Small intestine (tissue), 7 donors: ENCODE measurements at regions not wholly inside any gene's neighbourhood (a gene's known extent, or its start where the extent isn't known, plus 50 kb on each side); places are given as distances from the start of the nearest gene placed in this dataset.
"Not testable (repeated sequence)": the region's sequence is repeated elsewhere in the genome, so short reads cannot be mapped to it uniquely, and the experiment has no call there.

ENCODE experiments used
- DNase-seq, 2 donors: peaks; one replicate each; pipeline versions ENCODE4 v3.0.0 to v3.0.0-alpha.2; 2013
- FAIRE-seq: peaks from 2 replicates; lab custom pipeline; 2012; peaks lifted over from hg19 to GRCh38; lab: Jason Lieb, UNC
- H3K27ac ChIP-seq, 3 donors: one replicate each; pipeline ENCODE4 v1.5.1; 2013; ENCODE audit warnings: low read length in 2 of 3, mild to moderate bottlenecking in 2 of 3, control low read depth in 1 of 3, inconsistent platforms in 1 of 3, low read depth in 1 of 3, moderate library complexity in 1 of 3
- H3K27me3 ChIP-seq, 3 donors: one replicate each; pipeline ENCODE4 v1.6.1; 2013; ENCODE audit warnings: low read length in 3 of 3, inconsistent platforms in 1 of 3; ENCODE audit not compliant: control insufficient read depth in 3 of 3, insufficient read depth in 3 of 3
- H3K36me3 ChIP-seq, 3 donors: one replicate each; pipeline ENCODE4 v1.6.1; 2013; ENCODE audit warnings: low read length in 3 of 3, inconsistent platforms in 1 of 3, low read depth in 1 of 3, mild to moderate bottlenecking in 1 of 3, moderate library complexity in 1 of 3; ENCODE audit not compliant: control insufficient read depth in 3 of 3, insufficient read depth in 2 of 3
- H3K4me1 ChIP-seq, 3 donors: one replicate each; pipeline ENCODE4 v1.6.1; 2013; ENCODE audit warnings: low read length in 2 of 3, inconsistent platforms in 1 of 3, low read depth in 1 of 3, mild to moderate bottlenecking in 1 of 3, moderate library complexity in 1 of 3; ENCODE audit not compliant: control insufficient read depth in 3 of 3, insufficient read depth in 2 of 3
- H3K4me3 ChIP-seq, 3 donors: one replicate each; pipeline ENCODE4 v1.5.1; 2013; ENCODE audit warnings: low read length in 3 of 3, control low read depth in 1 of 3, inconsistent platforms in 1 of 3, low read depth in 1 of 3, mild to moderate bottlenecking in 1 of 3, moderate library complexity in 1 of 3
- H3K9me3 ChIP-seq, 2 donors: one replicate each; pipeline ENCODE4 v1.6.1; 2013; ENCODE audit warnings: low read depth in 1 of 2, low read length in 1 of 2; ENCODE audit not compliant: control insufficient read depth in 2 of 2, insufficient read depth in 1 of 2
- whole genome bisulfite sequencing, 3 donors: extraction: QIAGEN DNeasy Blood & Tissue Kit; methylation state at CpG; one replicate each; pipeline ENCODE4 v1.1.7; 2013; 5-methylcytosine and 5-hydroxymethylcytosine counted together
- donor health status: healthy with polysubstance abuse.
- donor health status: control.
- donor health status: control.
- donor health status: Bipolar disorder and iron deficiency.
- donor health status: healthy.

GRCh38 chr4:127523369-127523768 lies 109.4 kb upstream of the INTU start:
- WGBS, 3 donors: 69 to 84% (median 75%) methylated on average over 1 of the region's 1 CpG
- Histone ChIP-seq H3K27ac (no peak overlapping the region), H3K4me3 (no peak overlapping the region), H3K4me1 (no peaks in the 10 kb centered on the region), H3K36me3 (no peaks in the 10 kb centered on the region), H3K9me3 (no peaks in the 10 kb centered on the region), H3K27me3 (no peaks in the 10 kb centered on the region)
- DNase-seq (no peak), FAIRE-seq (no peak)

GRCh38 chr4:127525608-127526007 lies 107.1 kb upstream of the INTU start:
- Histone ChIP-seq H3K27me3 (no peaks in the 10 kb centered on the region), H3K9me3 (no peaks in the 10 kb centered on the region), H3K4me3 (no peak overlapping the region), H3K4me1 (no peaks in the 10 kb centered on the region), H3K36me3 (no peaks in the 10 kb centered on the region), H3K27ac (no peak overlapping the region)
- FAIRE-seq (no peak), DNase-seq (no peak)

- Histone ChIP-seq H3K27ac (no peak overlapping the region), H3K9me3 (no peaks in the 10 kb centered on the region), H3K4me1 (no peaks in the 10 kb centered on the region), H3K4me3 (no peak overlapping the region), H3K36me3 (no peaks in the 10 kb centered on the region), H3K27me3 (no peaks in the 10 kb centered on the region)
- no peak for FAIRE-seq
- 79 to 93% (median 86%) methylated on average over 1 of the region's 1 CpG for WGBS, 3 donors
- no peak for DNase-seq
Observed at GRCh38 chr4:127528302-127528701, 104.5 kb upstream of the INTU start.

GRCh38 chr4:127529879-127530278 lies 102.9 kb upstream of the INTU start:
- H3K9me3 ChIP-seq, H3K36me3 ChIP-seq, FAIRE-seq, H3K27ac ChIP-seq, H3K4me3 ChIP-seq, H3K4me1 ChIP-seq, DNase-seq, H3K27me3 ChIP-seq: not testable (repeated sequence)

- H3K36me3 ChIP-seq: no peaks in the 10 kb centered on the region
- H3K27ac ChIP-seq: no peak overlapping the region
- FAIRE-seq (no peak), DNase-seq (peak in 1 of 2 donors; percentile 20)
- whole genome bisulfite sequencing, 3 donors: 55 to 77% (median 59%) methylated on average over 1 of the region's 1 CpG
- H3K4me3 ChIP-seq: no peak overlapping the region
- H3K4me1 ChIP-seq: no peaks in the 10 kb centered on the region
- no peaks in the 10 kb centered on the region for H3K9me3 ChIP-seq
- no peaks in the 10 kb centered on the region for H3K27me3 ChIP-seq
Observed at GRCh38 chr4:127533028-127533700, 99.6 kb upstream of the INTU start.

GRCh38 chr4:127534041-127534825 lies 98.5 kb upstream of the INTU start:
- WGBS, 3 donors: 75 to 79% (median 78%) methylated on average over 4 of the region's 4 CpGs
- Histone ChIP-seq H3K36me3 (no peaks in the 10 kb centered on the region), H3K4me3 (no peak overlapping the region), H3K27ac (no peak overlapping the region), H3K27me3 (no peaks in the 10 kb centered on the region), H3K4me1 (no peaks in the 10 kb centered on the region), H3K9me3 (no peaks in the 10 kb centered on the region)
- FAIRE-seq (no peak), DNase-seq (no peak)

- Histone ChIP-seq H3K27ac (no peak overlapping the region), H3K27me3 (no peaks in the 10 kb centered on the region), H3K4me1 (no peaks in the 10 kb centered on the region), H3K4me3 (no peak overlapping the region), H3K9me3 (no peaks in the 10 kb centered on the region), H3K36me3 (no peaks in the 10 kb centered on the region)
- FAIRE-seq: no peak
- 17 to 48% (median 19%) methylated on average over 1 of the region's 1 CpG for WGBS, 3 donors
- DNase-seq: no peak
Observed at GRCh38 chr4:127538016-127538415, 94.7 kb upstream of the INTU start.

- no peak for FAIRE-seq
- Histone ChIP-seq H3K27me3 (peaks cover 0 to 3% (median 0%) of the 10 kb centered on the region in 3 donors), H3K4me1 (no peaks in the 10 kb centered on the region), H3K36me3 (no peaks in the 10 kb centered on the region), H3K9me3 (no peaks in the 10 kb centered on the region), H3K27ac (no peak overlapping the region), H3K4me3 (no peak overlapping the region)
- no peak for DNase-seq
- 59 to 77% (median 69%) methylated on average over 3 of the region's 3 CpGs for WGBS, 3 donors
Observed at GRCh38 chr4:127540497-127541025, 92.2 kb upstream of the INTU start.
